Adipocyte (in vitro differentiated cells): ENCODE measurements at regions not wholly inside any gene's neighbourhood (a gene's known extent, or its start where the extent isn't known, plus 50 kb on each side); places are given as distances from the start of the nearest gene placed in this dataset.
A peak's percentile ranks its signal among the peaks of the same experiment; 100 is the strongest.
"Not testable (repeated sequence)": the region's sequence is repeated elsewhere in the genome, so short reads cannot be mapped to it uniquely, and the experiment has no call there.

Source experiments
- DNase-seq: peaks from one replicate; pipeline ENCODE4 v3.0.0-alpha.2; 2015; ENCODE audit warnings: low read depth
- H3K27me3 ChIP-seq: replicated peaks from 2 replicates; pipeline ENCODE4 v1.7.0; 2013; ENCODE audit warnings: mild to moderate bottlenecking, low read length, moderate library complexity; ENCODE audit not compliant: control insufficient read depth, insufficient read depth
- H3K36me3 ChIP-seq: 2 replicates; pipeline ENCODE4 v1.7.0; 2013; ENCODE audit warnings: low read length, mild to moderate bottlenecking, moderate library complexity; ENCODE audit not compliant: control insufficient read depth, insufficient read depth, severe bottlenecking
- H3K4me1 ChIP-seq: 2 replicates; pipeline ENCODE4 v1.7.0; 2013; ENCODE audit warnings: mild to moderate bottlenecking, low read length, moderate library complexity; ENCODE audit not compliant: control insufficient read depth, insufficient read depth
- H3K4me3 ChIP-seq: 2 replicates; pipeline ENCODE4 v1.7.0; 2013; ENCODE audit warnings: mild to moderate bottlenecking, low read length, moderate library complexity
- H3K9ac ChIP-seq: 2 replicates; pipeline ENCODE4 v1.7.0; 2013; ENCODE audit warnings: mild to moderate bottlenecking, low read length, moderate library complexity
- H3K9me3 ChIP-seq: 2 replicates; pipeline ENCODE4 v1.7.0; 2013; ENCODE audit warnings: mild to moderate bottlenecking, low read length, moderate library complexity; ENCODE audit not compliant: control insufficient read depth

- H3K27me3 ChIP-seq, result no peaks in the 10 kb centered on the region
- DNase-seq, result no peak
- peaks cover 16% of the 10 kb centered on the region for H3K9me3 ChIP-seq
- no peak overlapping the region for H3K9ac ChIP-seq
- H3K4me1 ChIP-seq, result peaks cover 18% of the 10 kb centered on the region
- no peaks in the 10 kb centered on the region for H3K36me3 ChIP-seq
- H3K4me3 ChIP-seq, result no peak overlapping the region
These were observed 182.7 kb downstream of the ZFP64 start for GRCh38 chr20:52008874-52009273.

GRCh38 chr20:52004715-52005114 lies 186.9 kb downstream of the ZFP64 start:
- no peaks in the 10 kb centered on the region for H3K36me3 ChIP-seq
- no peak overlapping the region for H3K9ac ChIP-seq
- peaks cover 18% of the 10 kb centered on the region for H3K4me1 ChIP-seq
- no peaks in the 10 kb centered on the region for H3K9me3 ChIP-seq
- H3K4me3 ChIP-seq, result peak overlapping the region; percentile 6
- H3K27me3 ChIP-seq, result no peaks in the 10 kb centered on the region
- peak; percentile 83 for DNase-seq

- DNase-seq, result no peak
- peaks cover 18% of the 10 kb centered on the region for H3K4me1 ChIP-seq
- H3K9me3 ChIP-seq, result no peaks in the 10 kb centered on the region
- no peak overlapping the region for H3K9ac ChIP-seq
- no peak overlapping the region for H3K4me3 ChIP-seq
- no peaks in the 10 kb centered on the region for H3K36me3 ChIP-seq
- H3K27me3 ChIP-seq, result no peaks in the 10 kb centered on the region
These were observed 187.6 kb downstream of the ZFP64 start for GRCh38 chr20:52004018-52004417.

GRCh38 chr20:52003415-52003814 lies 188.2 kb downstream of the ZFP64 start:
- H3K27me3 ChIP-seq, result no peaks in the 10 kb centered on the region
- H3K9me3 ChIP-seq, result no peaks in the 10 kb centered on the region
- DNase-seq, result no peak
- H3K9ac ChIP-seq, result no peak overlapping the region
- no peak overlapping the region for H3K4me3 ChIP-seq
- peaks cover 18% of the 10 kb centered on the region for H3K4me1 ChIP-seq
- no peaks in the 10 kb centered on the region for H3K36me3 ChIP-seq

GRCh38 chr20:52001999-52002666 lies 189.4 kb downstream of the ZFP64 start:
- peak; percentile 35 for DNase-seq
- H3K36me3 ChIP-seq, result no peaks in the 10 kb centered on the region
- H3K4me3 ChIP-seq, result no peak overlapping the region
- H3K9me3 ChIP-seq, result no peaks in the 10 kb centered on the region
- H3K9ac ChIP-seq, result no peak overlapping the region
- peaks cover 18% of the 10 kb centered on the region for H3K4me1 ChIP-seq
- H3K27me3 ChIP-seq, result no peaks in the 10 kb centered on the region

GRCh38 chr20:51997281-51997936 lies 194.2 kb downstream of the ZFP64 start:
- H3K4me3 ChIP-seq, H3K27me3 ChIP-seq, H3K4me1 ChIP-seq, DNase-seq, H3K36me3 ChIP-seq, H3K9ac ChIP-seq, H3K9me3 ChIP-seq: not testable (repeated sequence)

- Histone ChIP-seq H3K36me3 (no peaks in the 10 kb centered on the region), H3K9me3 (no peaks in the 10 kb centered on the region), H3K4me3 (no peak overlapping the region), H3K4me1 (no peaks in the 10 kb centered on the region), H3K9ac (no peak overlapping the region), H3K27me3 (no peaks in the 10 kb centered on the region)
- peak; percentile 40 for DNase-seq
These were observed 193.2 kb upstream of the SALL4 start for GRCh38 chr20:51995551-51995951.

GRCh38 chr20:51994751-51995417 lies 192.6 kb upstream of the SALL4 start:
- H3K4me3 ChIP-seq, result no peak overlapping the region
- H3K9me3 ChIP-seq, result no peaks in the 10 kb centered on the region
- DNase-seq, result peak; percentile 82
- no peak overlapping the region for H3K9ac ChIP-seq
- H3K4me1 ChIP-seq, result no peaks in the 10 kb centered on the region
- no peaks in the 10 kb centered on the region for H3K36me3 ChIP-seq
- no peaks in the 10 kb centered on the region for H3K27me3 ChIP-seq

GRCh38 chr20:51987812-51988211 lies 185.5 kb upstream of the SALL4 start:
- no peak overlapping the region for H3K9ac ChIP-seq
- peaks cover 12% of the 10 kb centered on the region for H3K4me1 ChIP-seq
- H3K9me3 ChIP-seq, result no peaks in the 10 kb centered on the region
- no peaks in the 10 kb centered on the region for H3K36me3 ChIP-seq
- H3K27me3 ChIP-seq, result no peaks in the 10 kb centered on the region
- H3K4me3 ChIP-seq, result no peak overlapping the region
- DNase-seq, result no peak

- Histone ChIP-seq H3K9ac (peak overlapping the region; percentile 71), H3K27me3 (no peaks in the 10 kb centered on the region), H3K4me3 (peak overlapping the region; percentile 46), H3K9me3 (no peaks in the 10 kb centered on the region), H3K36me3 (no peaks in the 10 kb centered on the region), H3K4me1 (peaks cover 12% of the 10 kb centered on the region)
- DNase-seq, result peak; percentile 95
These were observed 182.7 kb upstream of the SALL4 start for GRCh38 chr20:51985013-51985415.

GRCh38 chr20:51980277-51980676 lies 178.0 kb upstream of the SALL4 start:
- no peak overlapping the region for H3K9ac ChIP-seq
- peaks cover 6% of the 10 kb centered on the region for H3K4me1 ChIP-seq
- H3K27me3 ChIP-seq, result no peaks in the 10 kb centered on the region
- peaks cover 8% of the 10 kb centered on the region for H3K9me3 ChIP-seq
- DNase-seq, result no peak
- no peak overlapping the region for H3K4me3 ChIP-seq
- no peaks in the 10 kb centered on the region for H3K36me3 ChIP-seq
